GM12873 (cell line): ENCODE measurements at regions not wholly inside any gene's neighbourhood (a gene's known extent, or its start where the extent isn't known, plus 50 kb on each side); places are given as distances from the start of the nearest gene placed in this dataset.

Source experiments
- CTCF ChIP-seq: IDR thresholded peaks from 2 replicates; pipeline ENCODE4 v1.5.1; 2012; ENCODE audit warnings: low read depth, mild to moderate bottlenecking, moderate library complexity, low read length, control low read depth; ENCODE audit not compliant: insufficient read depth; ENCODE audit errors: missing control alignments

- no peak for TF ChIP-seq CTCF
These were observed 942.6 kb downstream of the PLA2G4A start for GRCh38 chr1:187771396-187771795.

GRCh38 chr1:187773168-187773567, 944.4 kb downstream of the PLA2G4A start:
- no peak for TF ChIP-seq CTCF

GRCh38 chr1:187787736-187788135, 959.0 kb downstream of the PLA2G4A start:
- TF ChIP-seq CTCF, result no peak

- no peak for TF ChIP-seq CTCF
These were observed 960.0 kb downstream of the PLA2G4A start for GRCh38 chr1:187788718-187789117.

DNA sequence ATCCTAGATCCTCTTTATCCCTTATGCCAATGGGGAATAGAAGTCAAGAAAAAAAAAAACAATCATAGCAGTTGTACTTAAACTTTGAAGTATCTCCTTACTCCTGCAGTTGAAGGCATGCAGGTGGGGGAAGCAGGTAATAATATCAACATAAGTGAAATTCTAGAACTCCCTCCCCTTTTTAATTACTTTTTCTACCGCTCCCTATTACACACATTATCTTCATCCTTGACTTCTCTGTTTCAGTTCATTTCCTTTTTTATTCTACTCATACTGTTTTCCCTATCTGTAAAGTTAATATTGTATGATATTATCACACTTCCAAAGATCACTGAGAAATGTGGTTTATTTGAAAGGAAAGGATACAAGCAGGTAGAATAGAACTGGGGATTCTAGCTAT, 962.0 kb downstream of the PLA2G4A start:
- no peak for TF ChIP-seq CTCF

DNA sequence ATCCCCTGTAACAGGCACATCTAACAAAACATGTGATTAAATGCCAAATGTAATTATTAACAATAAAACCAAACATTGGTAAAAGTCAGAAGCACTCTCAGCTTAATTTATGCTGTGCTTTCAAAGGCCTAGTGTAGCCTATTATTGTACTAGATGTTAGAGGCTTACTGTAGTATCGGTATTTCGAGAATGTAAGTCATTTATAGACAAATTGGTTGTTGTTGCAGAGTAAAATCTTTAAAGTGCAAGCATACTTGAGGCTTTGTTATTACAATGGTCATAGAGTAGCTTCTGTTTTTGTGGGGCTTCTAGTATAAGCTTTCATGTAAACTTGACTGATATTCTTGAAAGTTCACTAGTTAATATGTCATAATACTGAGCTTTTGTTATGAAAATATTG, 965.8 kb downstream of the PLA2G4A start:
- TF ChIP-seq CTCF, result no peak

GRCh38 chr1:187809549-187809948, 980.8 kb downstream of the PLA2G4A start:
- TF ChIP-seq CTCF, result no peak
